Stimulated activated effector memory CD8-positive, alpha-beta T cell treated with anti-CD3 and anti-CD28 coated beads, Interleukin-12 subunit alpha, Interleukin-12 subunit beta, amount 100 ng/mL, for 72 hours (primary cell): ENCODE measurements at regions not wholly inside any gene's neighbourhood (a gene's known extent, or its start where the extent isn't known, plus 50 kb on each side); places are given as distances from the start of the nearest gene placed in this dataset.

ENCODE experiments used
- ATAC-seq: fragments of 150-1000 bp; cut with Tn5 transposase; 2 replicates; pipeline ENCODE4 v1.10.0; 2021
- DNase-seq, 2 donors: peaks; one replicate each; pipeline ENCODE4 v3.0.0; 2021 to 2022; ENCODE audit warnings: low spot score in 2 of 2
- H3K27ac Mint-ChIP-seq: one replicate; pipeline ENCODE4 v1.8.0; 2022; ENCODE audit warnings: mild to moderate bottlenecking, mixed read lengths
- H3K36me3 Mint-ChIP-seq: one replicate; pipeline ENCODE4 v1.8.0; 2022; ENCODE audit warnings: mild to moderate bottlenecking, mixed read lengths
- H3K4me1 Mint-ChIP-seq: one replicate; pipeline ENCODE4 v1.8.0; 2022; ENCODE audit warnings: mixed read lengths
- H3K4me3 Mint-ChIP-seq: one replicate; pipeline ENCODE4 v1.8.0; 2022; ENCODE audit warnings: mild to moderate bottlenecking, mixed read lengths
- H3K9me3 Mint-ChIP-seq: one replicate; pipeline ENCODE4 v1.8.0; 2022; ENCODE audit warnings: mixed read lengths

- Mint-ChIP-seq H3K36me3 (no peaks in the 10 kb centered on the region), H3K4me1 (no peaks in the 10 kb centered on the region), H3K27ac (no peak overlapping the region), H3K9me3 (no peaks in the 10 kb centered on the region), H3K4me3 (no peak overlapping the region)
- DNase-seq (no peak), ATAC-seq (no peak)
Measured at GRCh38 chr7:116417593-116418345, 81.8 kb upstream of the CAV2 start.

- Mint-ChIP-seq H3K4me3 (no peak overlapping the region), H3K27ac (no peak overlapping the region), H3K36me3 (no peaks in the 10 kb centered on the region), H3K4me1 (no peaks in the 10 kb centered on the region), H3K9me3 (no peaks in the 10 kb centered on the region)
- DNase-seq (no peak), ATAC-seq (no peak)
Measured at GRCh38 chr7:116418524-116418923, 81.0 kb upstream of the CAV2 start.

GRCh38 chr7:116420003-116420402 is 79.5 kb upstream of the CAV2 start:
- Mint-ChIP-seq H3K4me1 (no peaks in the 10 kb centered on the region), H3K27ac (no peak overlapping the region), H3K4me3 (no peak overlapping the region), H3K9me3 (no peaks in the 10 kb centered on the region), H3K36me3 (no peaks in the 10 kb centered on the region)
- ATAC-seq, result no peak
- no peak for DNase-seq

- DNase-seq, result no peak
- H3K36me3 Mint-ChIP-seq, result no peaks in the 10 kb centered on the region
Measured at GRCh38 chr7:116421298-116421697, 78.2 kb upstream of the CAV2 start.

GRCh38 chr7:116422683-116423082 is 76.9 kb upstream of the CAV2 start:
- Mint-ChIP-seq H3K36me3 (no peaks in the 10 kb centered on the region), H3K9me3 (no peaks in the 10 kb centered on the region), H3K4me1 (no peaks in the 10 kb centered on the region), H3K4me3 (no peak overlapping the region), H3K27ac (no peak overlapping the region)
- no peak for ATAC-seq
- no peak for DNase-seq

More at GRCh38 chr7:116421298-116421697, 78.2 kb upstream of the CAV2 start:
- Mint-ChIP-seq H3K9me3 (no peaks in the 10 kb centered on the region), H3K27ac (no peak overlapping the region), H3K4me1 (no peaks in the 10 kb centered on the region), H3K4me3 (no peak overlapping the region)
- no peak for ATAC-seq

- DNase-seq (no peak), ATAC-seq (no peak)
- Mint-ChIP-seq H3K27ac (no peak overlapping the region), H3K4me3 (no peak overlapping the region), H3K9me3 (no peaks in the 10 kb centered on the region), H3K4me1 (no peaks in the 10 kb centered on the region), H3K36me3 (no peaks in the 10 kb centered on the region)
Measured at GRCh38 chr7:116423499-116423898, 76.0 kb upstream of the CAV2 start.

- H3K4me3 Mint-ChIP-seq, result no peak overlapping the region
- no peak overlapping the region for H3K27ac Mint-ChIP-seq
- H3K4me1 Mint-ChIP-seq, result no peaks in the 10 kb centered on the region
- no peaks in the 10 kb centered on the region for H3K9me3 Mint-ChIP-seq
- ATAC-seq (no peak), DNase-seq (no peak)
- H3K36me3 Mint-ChIP-seq, result no peaks in the 10 kb centered on the region
Measured at GRCh38 chr7:116425647-116426209, 73.8 kb upstream of the CAV2 start.

- Mint-ChIP-seq H3K4me3 (no peak overlapping the region), H3K27ac (no peak overlapping the region), H3K9me3 (no peaks in the 10 kb centered on the region), H3K4me1 (no peaks in the 10 kb centered on the region), H3K36me3 (no peaks in the 10 kb centered on the region)
- DNase-seq, result no peak
- ATAC-seq, result peak; percentile 32
Measured at GRCh38 chr7:116426428-116427156, 72.9 kb upstream of the CAV2 start.

GRCh38 chr7:116429986-116430619 is 69.4 kb upstream of the CAV2 start:
- H3K27ac Mint-ChIP-seq, result no peak overlapping the region
- no peaks in the 10 kb centered on the region for H3K4me1 Mint-ChIP-seq
- H3K9me3 Mint-ChIP-seq, result no peaks in the 10 kb centered on the region
- ATAC-seq (no peak), DNase-seq (no peak)
- H3K4me3 Mint-ChIP-seq, result no peak overlapping the region
- no peaks in the 10 kb centered on the region for H3K36me3 Mint-ChIP-seq

- Mint-ChIP-seq H3K9me3 (no peaks in the 10 kb centered on the region), H3K4me1 (no peaks in the 10 kb centered on the region), H3K27ac (no peak overlapping the region), H3K4me3 (no peak overlapping the region), H3K36me3 (no peaks in the 10 kb centered on the region)
- no peak for DNase-seq
- no peak for ATAC-seq
Measured at GRCh38 chr7:116431787-116432526, 67.6 kb upstream of the CAV2 start.

GRCh38 chr7:116432527-116432916 is 67.0 kb upstream of the CAV2 start:
- no peak for ATAC-seq
- H3K9me3 Mint-ChIP-seq, result no peaks in the 10 kb centered on the region
- no peaks in the 10 kb centered on the region for H3K4me1 Mint-ChIP-seq
- no peaks in the 10 kb centered on the region for H3K36me3 Mint-ChIP-seq
- no peak overlapping the region for H3K27ac Mint-ChIP-seq
- DNase-seq, result no peak
- H3K4me3 Mint-ChIP-seq, result no peak overlapping the region

GRCh38 chr7:116433246-116433645 is 66.3 kb upstream of the CAV2 start:
- no peak for DNase-seq
- H3K27ac Mint-ChIP-seq, result no peak overlapping the region
- no peaks in the 10 kb centered on the region for H3K4me1 Mint-ChIP-seq
- H3K36me3 Mint-ChIP-seq, result no peaks in the 10 kb centered on the region
- no peaks in the 10 kb centered on the region for H3K9me3 Mint-ChIP-seq
- no peak overlapping the region for H3K4me3 Mint-ChIP-seq
- ATAC-seq, result no peak

GRCh38 chr7:116434820-116435341 is 64.7 kb upstream of the CAV2 start:
- Mint-ChIP-seq H3K4me3 (no peak overlapping the region), H3K36me3 (no peaks in the 10 kb centered on the region), H3K27ac (no peak overlapping the region), H3K9me3 (no peaks in the 10 kb centered on the region), H3K4me1 (no peaks in the 10 kb centered on the region)
- ATAC-seq (no peak), DNase-seq (no peak)

- no peak for ATAC-seq
- Mint-ChIP-seq H3K27ac (no peak overlapping the region), H3K9me3 (no peaks in the 10 kb centered on the region), H3K4me1 (no peaks in the 10 kb centered on the region), H3K4me3 (no peak overlapping the region), H3K36me3 (no peaks in the 10 kb centered on the region)
- DNase-seq, result no peak
Measured at GRCh38 chr7:116436305-116436826, 63.2 kb upstream of the CAV2 start.

- Mint-ChIP-seq H3K4me3 (no peak overlapping the region), H3K27ac (no peak overlapping the region), H3K4me1 (no peaks in the 10 kb centered on the region), H3K9me3 (no peaks in the 10 kb centered on the region), H3K36me3 (no peaks in the 10 kb centered on the region)
- DNase-seq (no peak), ATAC-seq (no peak)
Measured at GRCh38 chr7:116438267-116438666, 61.3 kb upstream of the CAV2 start.
